A549 (cell line): ENCODE measurements at regions not wholly inside any gene's neighbourhood (a gene's known extent, or its start where the extent isn't known, plus 50 kb on each side); places are given as distances from the start of the nearest gene placed in this dataset.
A peak's percentile ranks its signal among the peaks of the same experiment; 100 is the strongest.

Source experiments
- ATAC-seq, 2 experiments: fragments of 200-7000 bp in 1 of 2; fragments of >200 bp in 1 of 2; cut with Nextera tagmentation in 1 of 2; cut with Tn5 transposase in 1 of 2; 3 replicates each; pipeline versions ENCODE4 v1.8.0 to v1.9.1; 2018 to 2020; ENCODE audit warnings: mild to moderate bottlenecking in 1 of 2, moderate library complexity in 1 of 2
- CTCF ChIA-PET: fragments of 300-600 bp; sonication (Branson Sonifier 250); formaldehyde crosslinking; extraction: SDS; loops from one replicate; lab custom pipeline; 2021; ENCODE audit warnings: antibody characterized with exemption, inconsistent platforms; lab: Yijun Ruan, JAX
- POLR2A ChIA-PET: fragments of 350-600 bp; formaldehyde crosslinking; extraction: SDS; loops from one replicate; lab custom pipeline; 2021; ENCODE audit warnings: antibody characterized with exemption, inconsistent platforms; lab: Yijun Ruan, JAX
- DNase-seq, 2 experiments: peaks; one replicate each; pipeline versions ENCODE4 v3.0.0 to v3.0.0-alpha.2; 2011 to 2016; ENCODE audit warnings: low read depth in 1 of 2, low spot score in 1 of 2
- FAIRE-seq: peaks from 2 replicates; lab custom pipeline; 2011; peaks lifted over from hg19 to GRCh38; lab: Jason Lieb, UNC
- H3K27ac ChIP-seq, 2 experiments: fragments of >200 bp; sonication (Bioruptor Twin); formaldehyde crosslinking; 3 replicates each; pipeline ENCODE4 v1.5.1; 2016 to 2017
- H3K4me1 ChIP-seq: fragments of >200 bp; sonication (Bioruptor Twin); formaldehyde crosslinking; 3 replicates; pipeline ENCODE4 v1.6.1; 2016
- H3K4me2 ChIP-seq: fragments of >200 bp; sonication (Bioruptor Twin); formaldehyde crosslinking; 3 replicates; pipeline ENCODE4 v1.6.1; 2016
- H3K4me3 ChIP-seq: fragments of >200 bp; sonication (Bioruptor Twin); formaldehyde crosslinking; 3 replicates; pipeline ENCODE4 v1.5.1; 2016
- H3K9me3 ChIP-seq: fragments of >200 bp; sonication (Bioruptor Twin); formaldehyde crosslinking; 3 replicates; pipeline ENCODE4 v1.6.1; 2016
- CBX2 ChIP-seq: fragments of 200-600 bp; sonication (generic); IDR thresholded peaks from 2 replicates; pipeline ENCODE4 v1.6.1; 2016; ENCODE audit warnings: low read depth, mild to moderate bottlenecking, borderline replicate concordance
- CEBPB ChIP-seq, 2 experiments: fragments of >200 bp in 1 of 2; sonication (Bioruptor Twin) in 1 of 2; formaldehyde crosslinking in 1 of 2; IDR thresholded peaks; 2 replicates each; pipeline ENCODE4 v1.6.1; 2012 to 2016
- CHD2 ChIP-seq: fragments of 150-350 bp; IDR thresholded peaks from 2 replicates; pipeline ENCODE4 v1.6.1; 2014; ENCODE audit warnings: low read length; ENCODE audit not compliant: partially characterized antibody
- CHD4 ChIP-seq: fragments of 200-600 bp; sonication (generic); IDR thresholded peaks from 2 replicates; pipeline ENCODE4 v1.6.1; 2016; ENCODE audit warnings: antibody characterized with exemption, mild to moderate bottlenecking, borderline replicate concordance
- E2F6 ChIP-seq: IDR thresholded peaks from 2 replicates; pipeline ENCODE4 v1.6.1; 2012; ENCODE audit warnings: low read depth, borderline replicate concordance
- EHF ChIP-seq: fragments of 250-450 bp; sonication (Bioruptor Pico); IDR thresholded peaks from 2 replicates; pipeline ENCODE4 v1.5.0; 2020; ENCODE audit warnings: mild to moderate bottlenecking
- EP300 ChIP-seq, 2 experiments: fragments of >200 bp; sonication (Bioruptor Twin); formaldehyde crosslinking; IDR thresholded peaks; 2 replicates in 1 of 2; 3 replicates in 1 of 2; pipeline ENCODE4 v1.6.1; 2016 to 2017
- HES2 ChIP-seq: fragments of >200 bp; sonication (Bioruptor Twin); formaldehyde crosslinking; IDR thresholded peaks from 2 replicates; pipeline ENCODE4 v1.6.1; 2016
- HEYL ChIP-seq: fragments of 250-450 bp; sonication (Bioruptor Pico); IDR thresholded peaks from 2 replicates; pipeline ENCODE4 v1.8.0; 2021; ENCODE audit warnings: mild to moderate bottlenecking, moderate library complexity
- HMGXB4 ChIP-seq: fragments of 250-450 bp; sonication (Bioruptor Pico); IDR thresholded peaks from 2 replicates; pipeline ENCODE4 v1.5.0; 2021; ENCODE audit warnings: mild to moderate bottlenecking, moderate library complexity, borderline replicate concordance
- JUNB ChIP-seq: fragments of >200 bp; sonication (Bioruptor Twin); formaldehyde crosslinking; IDR thresholded peaks from 2 replicates; pipeline ENCODE4 v1.6.1; 2016
- KDM1A ChIP-seq: fragments of 200-600 bp; sonication (generic); IDR thresholded peaks from 2 replicates; pipeline ENCODE4 v1.6.1; 2016; ENCODE audit warnings: low read depth, mild to moderate bottlenecking
- MAFK ChIP-seq: fragments of 450-650 bp; IDR thresholded peaks from 2 replicates; pipeline ENCODE4 v1.6.1; 2014; ENCODE audit not compliant: partially characterized antibody
- MAX ChIP-seq: IDR thresholded peaks from 2 replicates; pipeline ENCODE4 v1.6.1; 2012
- MAZ ChIP-seq: fragments of 150-350 bp; IDR thresholded peaks from 2 replicates; pipeline ENCODE4 v1.6.1; 2014; ENCODE audit warnings: antibody characterized with exemption, low read depth, low read length, borderline replicate concordance
- NPAS2 ChIP-seq: fragments of 250-450 bp; sonication (Bioruptor Pico); IDR thresholded peaks from 2 replicates; pipeline ENCODE4 v1.8.0; 2022; ENCODE audit warnings: mild to moderate bottlenecking, moderate library complexity, borderline replicate concordance
- REST ChIP-seq: fragments of 200-600 bp; sonication (generic); IDR thresholded peaks from 2 replicates; pipeline ENCODE4 v1.6.1; 2016; ENCODE audit warnings: antibody characterized with exemption, mild to moderate bottlenecking, moderate library complexity
- RFX5 ChIP-seq: fragments of 450-650 bp; IDR thresholded peaks from 2 replicates; pipeline ENCODE4 v1.7.1; 2014; ENCODE audit warnings: antibody characterized with exemption, mild to moderate bottlenecking, moderate library complexity
- RNF2 ChIP-seq: fragments of 200-600 bp; sonication (generic); IDR thresholded peaks from 2 replicates; pipeline ENCODE4 v1.6.1; 2016; ENCODE audit warnings: low read depth, mild to moderate bottlenecking, antibody characterized with exemption, moderate library complexity, borderline replicate concordance
- SMC3 ChIP-seq: fragments of >200 bp; sonication (Bioruptor Twin); formaldehyde crosslinking; IDR thresholded peaks from 3 replicates; pipeline ENCODE4 v1.6.1; 2018; ENCODE audit warnings: inconsistent platforms
- SREBF2 ChIP-seq: fragments of 450-650 bp; IDR thresholded peaks from 2 replicates; pipeline ENCODE4 v1.6.1; 2014; ENCODE audit warnings: mild to moderate bottlenecking, moderate library complexity
- USF2 ChIP-seq: fragments of 450-650 bp; IDR thresholded peaks from 2 replicates; pipeline ENCODE4 v1.6.1; 2014; ENCODE audit warnings: antibody characterized with exemption
- ZNF302 ChIP-seq: fragments of 250-450 bp; sonication (Bioruptor Pico); IDR thresholded peaks from 2 replicates; pipeline ENCODE4 v1.9.0; 2021; ENCODE audit warnings: inconsistent platforms, mild to moderate bottlenecking, moderate library complexity
- ZSCAN20 ChIP-seq: fragments of 250-450 bp; sonication (Bioruptor Pico); IDR thresholded peaks from 2 replicates; pipeline ENCODE4 v1.8.0; 2022; ENCODE audit warnings: mild to moderate bottlenecking, moderate library complexity
- WGBS: methylation state at CpG from one replicate; pipeline ENCODE4 v1.1.6; 2017; ENCODE audit errors: missing lambda C conversion rate; 5-methylcytosine and 5-hydroxymethylcytosine counted together

GRCh38 chr5:89016741-89017303 lies 133.8 kb upstream of the MEF2C start:
- POLR2A ChIA-PET, result no interaction called here

GRCh38 chr5:89015409-89015808 lies 132.4 kb upstream of the MEF2C start:
- DNase-seq, result no peak
- POLR2A ChIA-PET, result interaction anchor here (0.6 kb wide), 1 partner anchor 39 kb away, joined by 3 read pairs; no protein-coding TSS in a partner anchor
- no peak for TF ChIP-seq CBX2
- no peak for TF ChIP-seq REST
- TF ChIP-seq, all 56 proteins: peak for 0
- no peak overlapping the region for H3K4me3 ChIP-seq
- no peaks in the 10 kb centered on the region for H3K9me3 ChIP-seq
- no peak for ATAC-seq
- 3% methylated on average over 1 of the region's 1 CpG for WGBS
- CTCF ChIA-PET, result no interaction called here
- no peak overlapping the region for H3K27ac ChIP-seq
- no peak for FAIRE-seq
- H3K4me2 ChIP-seq, result no peak overlapping the region
- no peaks in the 10 kb centered on the region for H3K4me1 ChIP-seq

More at GRCh38 chr5:89016741-89017303, 133.8 kb upstream of the MEF2C start:
- Histone ChIP-seq H3K4me3 (no peak overlapping the region), H3K4me1 (no peaks in the 10 kb centered on the region), H3K4me2 (no peak overlapping the region), H3K9me3 (no peaks in the 10 kb centered on the region), H3K27ac (no peak overlapping the region)
- CTCF ChIA-PET, result no interaction called here
- FAIRE-seq (no peak), DNase-seq (no peak), ATAC-seq (no peak)
- peak; percentile 85 for TF ChIP-seq MAFK
- no peak for TF ChIP-seq ZSCAN20 (CRISPR knock-in tag)
- no peak for TF ChIP-seq NPAS2 (CRISPR knock-in tag)
- 5% methylated on average over 3 of the region's 3 CpGs for WGBS

GRCh38 chr5:89011778-89012711 lies 129.1 kb upstream of the MEF2C start:
- Histone ChIP-seq H3K9me3 (no peaks in the 10 kb centered on the region), H3K4me2 (no peak overlapping the region), H3K4me1 (no peaks in the 10 kb centered on the region), H3K27ac (no peak overlapping the region), H3K4me3 (no peak overlapping the region)
- ATAC-seq (no peak), DNase-seq (no peak), FAIRE-seq (no peak)
- ChIA-PET CTCF (no interaction called here), POLR2A (no interaction called here)
- TF ChIP-seq HES2, result no peak
- no peak for TF ChIP-seq RNF2
- no peak for TF ChIP-seq USF2
- no peak for TF ChIP-seq KDM1A
- no peak for TF ChIP-seq MAZ
- TF ChIP-seq CEBPB (IDR thresholded peaks at IDR 0.05), result no peak
- no peak for TF ChIP-seq MAX
- TF ChIP-seq CHD2, result no peak
- no peak for TF ChIP-seq E2F6
- no peak for TF ChIP-seq HEYL (CRISPR knock-in tag)
- TF ChIP-seq ZNF302 (CRISPR knock-in tag), result no peak
- no peak for TF ChIP-seq HMGXB4 (CRISPR knock-in tag)
- no peak for TF ChIP-seq SMC3
- no peak for TF ChIP-seq CHD4
- TF ChIP-seq SREBF2, result no peak
- no peak for TF ChIP-seq JUNB
- TF ChIP-seq EP300 (IDR thresholded peaks at IDR 0.05), result no peak
- no peak for TF ChIP-seq EHF (CRISPR knock-in tag)
- TF ChIP-seq RFX5, result no peak
- 6% methylated on average over 6 of the region's 6 CpGs for WGBS
